ENCODE measurements at regions not wholly inside any gene's neighbourhood (a gene's known extent, or its start where the extent isn't known, plus 50 kb on each side); places are given as distances from the start of the nearest gene placed in this dataset.
"Not testable (repeated sequence)": the region's sequence is repeated elsewhere in the genome, so short reads cannot be mapped to it uniquely, and the experiment has no call there.

DNA sequence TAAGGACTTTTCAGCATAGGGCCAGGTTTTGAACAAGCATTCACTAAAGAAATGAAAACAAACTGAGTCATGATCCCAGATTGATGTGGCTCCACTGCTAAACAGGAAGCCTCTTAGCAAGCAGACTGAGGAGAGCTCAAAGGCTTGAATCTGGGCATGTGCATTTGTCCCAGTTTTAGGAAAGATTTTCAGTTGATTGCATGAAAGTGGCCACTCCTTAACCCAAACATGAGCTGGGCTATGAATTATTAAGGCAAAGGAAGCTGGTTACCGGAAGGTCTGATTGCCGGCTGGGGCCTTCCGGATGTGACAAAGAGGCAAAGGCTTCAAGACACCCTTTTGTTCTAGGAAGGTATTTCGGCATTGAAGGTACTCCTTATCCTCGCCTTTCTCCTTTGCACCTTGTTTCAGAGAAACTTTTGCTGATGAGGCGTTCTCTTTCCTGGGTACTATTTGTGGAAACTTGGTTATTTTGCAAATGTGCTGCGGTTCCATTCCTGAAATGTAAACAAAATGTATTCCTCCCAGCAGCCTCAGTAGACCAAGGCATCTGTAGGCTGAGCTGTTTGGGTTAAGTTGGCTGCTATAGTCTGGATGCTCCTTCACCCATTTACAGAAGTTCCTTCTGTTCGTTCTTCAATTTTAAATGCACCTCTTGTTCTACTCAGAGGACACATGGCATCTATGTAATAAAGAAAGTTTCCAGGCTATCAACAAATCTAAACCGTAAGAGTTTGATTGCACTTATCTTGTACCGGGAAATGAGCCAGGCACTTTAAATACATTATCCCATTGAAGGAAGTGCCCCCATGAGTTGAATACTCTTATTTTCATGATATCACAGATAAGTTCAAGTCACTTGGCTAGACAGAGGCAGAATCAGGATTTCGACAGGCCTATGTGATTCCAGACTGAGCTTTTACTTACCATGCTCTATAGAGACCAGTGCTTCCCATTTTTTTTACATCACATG, 115.6 kb upstream of the METAP2 start:
- Histone ChIP-seq H3K27ac (no peak overlapping the region), H3K9me3 (no peaks in the 10 kb centered on the region), H3K27me3 (no peaks in the 10 kb centered on the region), H3K36me3 (no peaks in the 10 kb centered on the region), H3K4me3 (no peak overlapping the region), H3K4me1 (no peaks in the 10 kb centered on the region)
- intact Hi-C loops (cut with DNase I; ENCODE audit: low total_unique reads): no loop called here
- no peak for DNase-seq
- TF ChIP-seq POLR2A (IDR thresholded peaks at IDR 0.05): no peak
- TF ChIP-seq, protein P1, sequence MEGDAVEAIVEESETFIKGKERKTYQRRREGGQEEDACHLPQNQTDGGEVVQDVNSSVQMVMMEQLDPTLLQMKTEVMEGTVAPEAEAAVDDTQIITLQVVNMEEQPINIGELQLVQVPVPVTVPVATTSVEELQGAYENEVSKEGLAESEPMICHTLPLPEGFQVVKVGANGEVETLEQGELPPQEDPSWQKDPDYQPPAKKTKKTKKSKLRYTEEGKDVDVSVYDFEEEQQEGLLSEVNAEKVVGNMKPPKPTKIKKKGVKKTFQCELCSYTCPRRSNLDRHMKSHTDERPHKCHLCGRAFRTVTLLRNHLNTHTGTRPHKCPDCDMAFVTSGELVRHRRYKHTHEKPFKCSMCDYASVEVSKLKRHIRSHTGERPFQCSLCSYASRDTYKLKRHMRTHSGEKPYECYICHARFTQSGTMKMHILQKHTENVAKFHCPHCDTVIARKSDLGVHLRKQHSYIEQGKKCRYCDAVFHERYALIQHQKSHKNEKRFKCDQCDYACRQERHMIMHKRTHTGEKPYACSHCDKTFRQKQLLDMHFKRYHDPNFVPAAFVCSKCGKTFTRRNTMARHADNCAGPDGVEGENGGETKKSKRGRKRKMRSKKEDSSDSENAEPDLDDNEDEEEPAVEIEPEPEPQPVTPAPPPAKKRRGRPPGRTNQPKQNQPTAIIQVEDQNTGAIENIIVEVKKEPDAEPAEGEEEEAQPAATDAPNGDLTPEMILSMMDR (IDR thresholded peaks at IDR 0.05): no peak

DNA sequence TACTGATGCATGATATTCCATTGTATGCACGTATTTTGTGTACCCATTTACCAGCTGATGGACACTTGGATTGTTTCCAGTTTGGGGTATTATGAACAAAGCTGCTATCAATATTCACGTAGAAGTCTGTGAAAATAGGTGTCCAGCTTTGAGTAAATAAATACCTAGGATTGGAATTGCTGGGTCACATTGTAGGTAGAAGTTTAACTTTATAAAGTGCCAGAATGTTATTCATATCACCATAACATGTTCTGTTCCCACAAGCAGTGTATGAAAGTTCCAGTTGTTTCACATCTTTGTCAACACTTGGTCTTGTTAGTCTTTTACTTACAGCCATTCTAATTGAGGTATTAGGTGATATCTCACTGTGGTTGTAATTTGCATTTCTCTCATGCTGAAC, 108.0 kb upstream of the METAP2 start:
- no peaks in the 10 kb centered on the region for H3K9me3 ChIP-seq
- H3K4me1 ChIP-seq: no peaks in the 10 kb centered on the region
- H3K27ac ChIP-seq: no peak overlapping the region
- TF ChIP-seq, protein P1 (IDR thresholded peaks at IDR 0.05): no peak
- no peak for TF ChIP-seq POLR2A (IDR thresholded peaks at IDR 0.05)
- H3K27me3 ChIP-seq: no peaks in the 10 kb centered on the region
- no peak for DNase-seq
- H3K4me3 ChIP-seq: no peak overlapping the region
- H3K36me3 ChIP-seq: no peaks in the 10 kb centered on the region
- intact Hi-C loops (cut with DNase I; ENCODE audit: low total_unique reads): no loop called here

DNA sequence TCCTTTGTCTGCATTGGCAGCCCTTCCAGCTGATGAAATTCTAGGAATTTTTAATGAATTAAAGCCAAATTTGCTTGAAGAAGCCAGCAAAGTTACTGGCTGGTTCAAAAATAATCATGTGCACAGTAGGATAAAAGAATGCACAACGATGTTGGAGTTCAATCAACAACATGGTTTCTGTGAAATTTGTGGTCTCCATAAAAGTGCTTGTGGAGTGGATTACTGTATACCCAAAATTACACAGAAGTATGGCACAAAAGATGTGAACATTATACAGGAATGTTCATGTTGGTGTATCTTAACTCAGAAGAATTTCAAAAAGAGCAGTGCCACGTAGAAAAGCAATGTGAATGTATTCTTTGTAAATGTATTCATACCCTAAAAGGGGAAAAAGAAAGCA, 105.0 kb upstream of the METAP2 start:
- no peaks in the 10 kb centered on the region for H3K27me3 ChIP-seq
- no peaks in the 10 kb centered on the region for H3K4me1 ChIP-seq
- H3K36me3 ChIP-seq: no peaks in the 10 kb centered on the region
- no peak for DNase-seq
- H3K9me3 ChIP-seq: no peaks in the 10 kb centered on the region
- no peak overlapping the region for H3K27ac ChIP-seq
- TF ChIP-seq POLR2A (IDR thresholded peaks at IDR 0.05): no peak
- TF ChIP-seq, protein P1 (IDR thresholded peaks at IDR 0.05): no peak
- no peak overlapping the region for H3K4me3 ChIP-seq
- intact Hi-C loops (cut with DNase I; ENCODE audit: low total_unique reads): no loop called here

DNA sequence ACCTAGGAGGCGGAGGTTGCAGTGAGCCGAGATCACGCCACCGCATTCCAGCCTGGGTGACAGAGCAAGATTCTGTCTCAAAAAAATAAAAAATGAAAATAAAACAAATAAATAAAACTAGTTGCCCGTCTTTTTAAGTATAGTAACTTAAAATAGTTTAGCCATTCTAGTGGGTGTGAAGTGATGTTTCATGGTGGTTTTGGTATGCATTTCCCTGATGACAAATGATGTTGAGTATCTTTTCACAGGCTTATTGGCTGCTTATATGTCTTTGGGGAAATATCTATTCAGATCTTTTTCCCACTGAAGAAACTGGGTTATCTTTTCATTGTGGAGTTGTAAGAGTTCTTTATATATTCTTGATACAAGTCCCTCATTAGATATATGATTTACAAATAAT, 102.4 kb upstream of the METAP2 start:
- H3K4me1 ChIP-seq: no peaks in the 10 kb centered on the region
- no peak overlapping the region for H3K27ac ChIP-seq
- intact Hi-C loops (cut with DNase I; ENCODE audit: low total_unique reads): no loop called here
- H3K4me3 ChIP-seq: no peak overlapping the region
- no peak for DNase-seq
- H3K36me3 ChIP-seq: no peaks in the 10 kb centered on the region
- H3K27me3 ChIP-seq: no peaks in the 10 kb centered on the region
- TF ChIP-seq, protein P1 (IDR thresholded peaks at IDR 0.05): no peak
- no peak for TF ChIP-seq POLR2A (IDR thresholded peaks at IDR 0.05)
- H3K9me3 ChIP-seq: no peaks in the 10 kb centered on the region

DNA sequence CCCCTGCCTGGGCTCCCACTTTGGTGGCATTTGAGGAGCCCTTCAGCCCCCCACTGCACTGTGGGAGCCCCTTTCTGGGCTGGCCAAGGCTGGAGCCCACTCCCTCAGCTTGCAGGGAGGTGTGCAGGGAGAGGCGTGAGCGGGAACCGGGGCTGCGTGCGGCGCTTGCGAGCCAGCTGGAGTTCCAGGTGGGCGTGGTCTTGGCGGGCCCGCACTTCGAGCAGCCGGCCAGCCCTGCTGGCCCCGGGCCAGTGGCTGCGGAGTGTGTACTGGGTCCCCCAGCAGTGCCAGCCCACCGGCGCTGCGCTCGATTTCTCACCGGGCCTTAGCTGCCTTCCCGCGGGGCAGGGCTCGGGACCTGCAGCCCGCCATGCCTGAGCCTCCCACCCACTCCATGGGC, 94.5 kb upstream of the METAP2 start:
- H3K9me3 ChIP-seq; intact Hi-C loops (cut with DNase I; ENCODE audit: low total_unique reads); DNase-seq; H3K4me3 ChIP-seq; H3K27ac ChIP-seq; H3K36me3 ChIP-seq; H3K27me3 ChIP-seq; H3K4me1 ChIP-seq: not testable (repeated sequence)

DNA sequence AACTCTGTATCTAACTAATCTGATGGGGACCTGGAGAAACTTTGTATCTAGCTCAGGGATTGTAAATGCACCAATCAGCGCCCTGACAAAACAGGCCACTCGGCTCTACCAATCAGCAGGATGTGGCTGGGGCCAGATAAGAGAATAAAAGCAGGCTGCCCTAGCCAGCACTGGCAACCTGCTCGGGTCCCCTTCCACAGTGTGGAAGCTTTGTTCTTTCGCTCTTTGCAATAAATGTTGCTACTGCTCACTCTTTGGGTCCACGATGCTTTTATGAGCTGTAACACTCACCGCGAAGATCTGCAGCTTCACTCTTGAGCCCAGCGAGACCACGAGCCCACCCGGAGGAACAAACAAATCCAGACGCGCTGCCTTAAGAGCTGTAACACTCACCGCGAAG, 93.6 kb upstream of the METAP2 start:
- H3K4me3 ChIP-seq; H3K4me1 ChIP-seq; H3K9me3 ChIP-seq; intact Hi-C loops (cut with DNase I; ENCODE audit: low total_unique reads); H3K27ac ChIP-seq; H3K36me3 ChIP-seq; H3K27me3 ChIP-seq; DNase-seq: not testable (repeated sequence)
